ENCODE measurements at regions not wholly inside any gene's neighbourhood (a gene's known extent, or its start where the extent isn't known, plus 50 kb on each side); places are given as distances from the start of the nearest gene placed in this dataset.
"Not testable (repeated sequence)": the region's sequence is repeated elsewhere in the genome, so short reads cannot be mapped to it uniquely, and the experiment has no call there.

DNA sequence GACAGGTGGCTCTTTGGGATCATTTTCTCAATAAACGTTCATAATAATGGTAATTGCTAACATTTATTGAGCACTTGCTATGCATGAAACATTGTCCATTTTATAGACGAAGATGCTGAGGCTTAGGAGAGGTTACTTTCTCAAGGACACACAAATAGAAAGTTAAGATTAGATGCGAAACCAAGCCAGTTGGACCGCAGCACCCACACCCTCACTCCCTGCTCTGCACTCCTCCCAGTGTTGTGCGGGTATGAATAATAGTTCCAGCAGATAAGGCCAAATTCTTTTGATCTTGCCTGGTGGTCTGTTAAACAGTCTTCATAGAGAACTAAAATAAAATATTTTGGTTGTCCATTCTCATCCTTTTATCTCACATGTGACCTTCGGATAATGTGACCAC is 85.0 kb upstream of the BEND4 start:
- DNase-seq, result no peak
- POLR2A ChIA-PET (ENCODE audit: unreplicated experiment), result no interaction called here
- Histone ChIP-seq H3K27me3 (ENCODE audit: insufficient read depth, low read depth) (peaks cover 59% of the 10 kb centered on the region), H3K4me2 (no peak overlapping the region), H3K4me3 (no peak overlapping the region), H3K27ac (no peak overlapping the region), H3F3A (ENCODE audit: insufficient read depth, low read depth) (no peaks in the 10 kb centered on the region), H3K36me3 (ENCODE audit: low read depth) (no peaks in the 10 kb centered on the region), H3K79me2 (ENCODE audit: low read depth) (no peaks in the 10 kb centered on the region), H4K20me1 (ENCODE audit: insufficient read depth) (no peaks in the 10 kb centered on the region), H3K9me3 (ENCODE audit: insufficient read depth, low read depth) (no peaks in the 10 kb centered on the region), H3K4me1 (replicated peaks; ENCODE audit: insufficient read depth) (no peaks in the 10 kb centered on the region), H3K9me2 (ENCODE audit: insufficient read depth) (no peaks in the 10 kb centered on the region), H2AFZ (no peak overlapping the region)
- TF ChIP-seq EZH2 (IDR thresholded peaks at IDR 0.05; ENCODE audit: low read depth) (no peak), CTCF (conservative IDR thresholded peaks at IDR 0.05) (no peak)
- no TSS peak for BruUV-seq (replicated peaks)
- intact Hi-C loops (cut with micrococcal nuclease; ENCODE audit: unreplicated experiment), result no loop called here
- CTCF ChIA-PET, result no interaction called here

DNA sequence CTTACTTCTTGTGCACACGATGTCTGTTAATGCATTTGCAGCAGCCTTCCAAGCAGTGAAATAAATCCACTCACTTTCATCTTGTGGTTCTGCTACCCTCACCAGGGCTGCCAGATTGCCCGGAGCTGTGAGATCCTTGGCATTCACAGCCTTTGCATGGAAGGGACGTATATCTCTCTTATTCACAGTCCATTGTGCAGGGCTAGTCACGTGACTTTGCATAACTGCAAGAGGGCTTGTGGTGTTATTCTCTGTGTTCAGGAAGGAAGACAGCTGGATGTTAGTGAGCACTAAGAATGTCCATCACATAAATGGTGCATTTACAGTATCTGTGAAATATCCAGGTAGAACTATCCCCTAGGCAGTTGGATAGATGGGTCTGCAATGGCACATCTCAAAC is 96.5 kb upstream of the BEND4 start:
- no peak overlapping the region for H3K27ac ChIP-seq
- ChIA-PET CTCF (no interaction called here), POLR2A (ENCODE audit: unreplicated experiment) (no interaction called here)
- no peaks in the 10 kb centered on the region for H3K9me3 ChIP-seq (ENCODE audit: insufficient read depth, low read depth)
- intact Hi-C loops (cut with micrococcal nuclease; ENCODE audit: unreplicated experiment), result no loop called here
- H3K27me3 ChIP-seq (ENCODE audit: insufficient read depth, low read depth), result peaks cover 78% of the 10 kb centered on the region
- no peak overlapping the region for H3K4me2 ChIP-seq
- no TSS peak for BruUV-seq (replicated peaks)
- no peak overlapping the region for H2AFZ ChIP-seq
- DNase-seq, result no peak
- no peaks in the 10 kb centered on the region for H4K20me1 ChIP-seq (ENCODE audit: insufficient read depth)
- H3K79me2 ChIP-seq (ENCODE audit: low read depth), result no peaks in the 10 kb centered on the region
- H3K36me3 ChIP-seq (ENCODE audit: low read depth), result no peaks in the 10 kb centered on the region
- no peaks in the 10 kb centered on the region for H3F3A ChIP-seq (ENCODE audit: insufficient read depth, low read depth)
- H3K4me1 ChIP-seq (replicated peaks; ENCODE audit: insufficient read depth), result no peaks in the 10 kb centered on the region
- no peak overlapping the region for H3K4me3 ChIP-seq
- H3K9me2 ChIP-seq (ENCODE audit: insufficient read depth), result no peaks in the 10 kb centered on the region
- TF ChIP-seq CTCF (conservative IDR thresholded peaks at IDR 0.05), result no peak
- TF ChIP-seq EZH2 (IDR thresholded peaks at IDR 0.05; ENCODE audit: low read depth), result no peak

GRCh38 chr4:42252315-42252714 is 99.9 kb upstream of the BEND4 start:
- Histone ChIP-seq H3K27ac (no peak overlapping the region), H4K20me1 (ENCODE audit: insufficient read depth) (no peaks in the 10 kb centered on the region), H3K27me3 (ENCODE audit: insufficient read depth, low read depth) (peaks cover 68% of the 10 kb centered on the region), H3K9me3 (ENCODE audit: insufficient read depth, low read depth) (no peaks in the 10 kb centered on the region), H3K36me3 (ENCODE audit: low read depth) (no peaks in the 10 kb centered on the region), H3K9me2 (ENCODE audit: insufficient read depth) (no peaks in the 10 kb centered on the region), H2AFZ (no peak overlapping the region), H3K79me2 (ENCODE audit: low read depth) (no peaks in the 10 kb centered on the region), H3K4me2 (no peak overlapping the region), H3K4me1 (replicated peaks; ENCODE audit: insufficient read depth) (no peaks in the 10 kb centered on the region), H3K4me3 (no peak overlapping the region), H3F3A (ENCODE audit: insufficient read depth, low read depth) (no peaks in the 10 kb centered on the region)
- intact Hi-C loops (cut with micrococcal nuclease; ENCODE audit: unreplicated experiment), result no loop called here
- no peak for TF ChIP-seq EZH2 (IDR thresholded peaks at IDR 0.05; ENCODE audit: low read depth)
- no peak for TF ChIP-seq CTCF (conservative IDR thresholded peaks at IDR 0.05)
- POLR2A ChIA-PET (ENCODE audit: unreplicated experiment), result no interaction called here
- no peak for DNase-seq
- no TSS peak for BruUV-seq (replicated peaks)
- CTCF ChIA-PET, result no interaction called here

DNA sequence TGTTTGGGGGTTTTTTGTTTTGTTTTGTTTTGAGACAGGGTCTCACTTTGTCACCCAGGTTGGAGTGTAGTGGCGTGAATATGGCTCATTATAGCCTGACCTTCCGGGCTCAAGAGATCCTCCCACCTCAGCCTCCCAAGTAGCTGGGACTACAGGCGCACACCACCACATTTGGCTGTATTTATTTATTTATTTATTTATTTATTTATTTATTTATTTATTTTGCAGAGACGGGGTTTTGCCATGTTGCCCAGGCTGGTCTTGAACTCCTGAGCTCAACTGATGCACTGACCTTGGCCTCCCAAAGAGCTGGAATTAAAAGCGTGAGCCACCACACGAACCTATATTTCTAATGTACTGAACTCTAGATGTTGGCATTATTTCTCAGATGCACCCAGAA is 105.2 kb upstream of the BEND4 start:
- H3F3A ChIP-seq (ENCODE audit: insufficient read depth, low read depth); H3K9me2 ChIP-seq (ENCODE audit: insufficient read depth); H3K27ac ChIP-seq; DNase-seq; H3K4me1 ChIP-seq (replicated peaks; ENCODE audit: insufficient read depth); H3K4me3 ChIP-seq; POLR2A ChIA-PET (ENCODE audit: unreplicated experiment); BruUV-seq (replicated peaks); H4K20me1 ChIP-seq (ENCODE audit: insufficient read depth); H3K79me2 ChIP-seq (ENCODE audit: low read depth); intact Hi-C loops (cut with micrococcal nuclease; ENCODE audit: unreplicated experiment); H2AFZ ChIP-seq; H3K36me3 ChIP-seq (ENCODE audit: low read depth); CTCF ChIA-PET; H3K9me3 ChIP-seq (ENCODE audit: insufficient read depth, low read depth); H3K4me2 ChIP-seq: not testable (repeated sequence)
- H3K27me3 ChIP-seq (ENCODE audit: insufficient read depth, low read depth), result peaks cover 59% of the 10 kb centered on the region
